GM21825 (cell line): ENCODE measurements at regions not wholly inside any gene's neighbourhood (a gene's known extent, or its start where the extent isn't known, plus 50 kb on each side); places are given as distances from the start of the nearest gene placed in this dataset.
"Not testable (repeated sequence)": the region's sequence is repeated elsewhere in the genome, so short reads cannot be mapped to it uniquely, and the experiment has no call there.

Source experiments
- ATAC-seq: cut with Tn5 transposase; IDR thresholded peaks from one replicate; pipeline ENCODE4 v1.9.1; 2021; ENCODE audit warnings: mild to moderate bottlenecking, moderate library complexity; ENCODE audit not compliant: unreplicated experiment

- no peak for ATAC-seq
Measured at GRCh38 chr5:92952243-92952642, 628.8 kb downstream of the NR2F1-AS1 start.

- ATAC-seq = no peak
Measured at GRCh38 chr5:92951746-92952145, 629.3 kb downstream of the NR2F1-AS1 start.

GRCh38 chr5:92946546-92946945 is 634.5 kb downstream of the NR2F1-AS1 start:
- ATAC-seq = no peak

- no peak for ATAC-seq
Measured at GRCh38 chr5:92945605-92946097, 635.4 kb downstream of the NR2F1-AS1 start.

GRCh38 chr5:92944903-92945604 is 636.0 kb downstream of the NR2F1-AS1 start:
- ATAC-seq = no peak

GRCh38 chr5:92944337-92944736 is 636.7 kb downstream of the NR2F1-AS1 start:
- ATAC-seq = no peak

GRCh38 chr5:92942762-92943161 is 638.3 kb downstream of the NR2F1-AS1 start:
- no peak for ATAC-seq

GRCh38 chr5:92941806-92942205 is 639.2 kb downstream of the NR2F1-AS1 start:
- no peak for ATAC-seq

GRCh38 chr5:92939428-92939827 is 641.6 kb downstream of the NR2F1-AS1 start:
- no peak for ATAC-seq

- not testable (repeated sequence) for ATAC-seq
Measured at GRCh38 chr5:92937396-92937795, 643.6 kb downstream of the NR2F1-AS1 start.

- no peak for ATAC-seq
Measured at GRCh38 chr5:92930057-92930456, 651.0 kb downstream of the NR2F1-AS1 start.

GRCh38 chr5:92927291-92927778 is 653.7 kb downstream of the NR2F1-AS1 start:
- no peak for ATAC-seq

- no peak for ATAC-seq
Measured at GRCh38 chr5:92923885-92924284, 657.1 kb downstream of the NR2F1-AS1 start.

- ATAC-seq = no peak
Measured at GRCh38 chr5:92922231-92922967, 658.6 kb downstream of the NR2F1-AS1 start.

GRCh38 chr5:92917044-92917443 is 664.0 kb downstream of the NR2F1-AS1 start:
- no peak for ATAC-seq

- no peak for ATAC-seq
Measured at GRCh38 chr5:92916036-92916435, 665.0 kb downstream of the NR2F1-AS1 start.

- no peak for ATAC-seq
Measured at GRCh38 chr5:92912283-92912682, 668.7 kb downstream of the NR2F1-AS1 start.

- ATAC-seq = no peak
Measured at GRCh38 chr5:92911851-92912250, 669.2 kb downstream of the NR2F1-AS1 start.

GRCh38 chr5:92911293-92911692 is 669.7 kb downstream of the NR2F1-AS1 start:
- ATAC-seq = no peak

- ATAC-seq = no peak
Measured at GRCh38 chr5:92909602-92909962, 671.4 kb downstream of the NR2F1-AS1 start.

- ATAC-seq = no peak
Measured at GRCh38 chr5:92908952-92909601, 671.9 kb downstream of the NR2F1-AS1 start.
